OCI-LY1 (cell line): ENCODE measurements at regions not wholly inside any gene's neighbourhood (a gene's known extent, or its start where the extent isn't known, plus 50 kb on each side); places are given as distances from the start of the nearest gene placed in this dataset.

ENCODE experiments used
- H2AFZ ChIP-seq: fragments of 200-600 bp; sonication (generic), shearing (Covaris generic); 2 replicates; pipeline ENCODE4 v1.6.0; 2014; ENCODE audit warnings: antibody characterized with exemption, mild to moderate bottlenecking, low read length
- H3F3A ChIP-seq: fragments of 200-600 bp; sonication (generic), shearing (Covaris generic); 2 replicates; pipeline ENCODE4 v1.6.0; 2014; ENCODE audit warnings: mild to moderate bottlenecking, antibody characterized with exemption, low read length, moderate library complexity; ENCODE audit not compliant: insufficient read depth
- H3K27ac ChIP-seq: fragments of 200-600 bp; sonication (generic); 2 replicates; pipeline ENCODE4 v1.5.1; 2014; ENCODE audit warnings: low read length, mixed run types, mild to moderate bottlenecking, low read depth; ENCODE audit not compliant: poor library complexity, severe bottlenecking
- H3K27me3 ChIP-seq: fragments of 200-600 bp; sonication (generic); 2 replicates; pipeline ENCODE4 v1.6.0; 2014; ENCODE audit warnings: antibody characterized with exemption, mild to moderate bottlenecking, low read length, moderate library complexity; ENCODE audit not compliant: insufficient read depth
- H3K36me3 ChIP-seq: fragments of 200-600 bp; sonication (generic); 2 replicates; pipeline ENCODE4 v1.6.1; 2014; ENCODE audit warnings: mild to moderate bottlenecking, antibody characterized with exemption, low read length, moderate library complexity, mixed read lengths; ENCODE audit not compliant: insufficient read depth
- H3K4me1 ChIP-seq: fragments of 200-600 bp; sonication (generic); 2 replicates; pipeline ENCODE4 v1.5.1; 2014; ENCODE audit warnings: mild to moderate bottlenecking, low read length, moderate library complexity; ENCODE audit not compliant: insufficient read depth, severe bottlenecking
- H3K4me2 ChIP-seq: fragments of 200-600 bp; sonication (generic), shearing (Covaris generic); 2 replicates; pipeline ENCODE4 v1.6.1; 2014; ENCODE audit warnings: low read length
- H3K4me3 ChIP-seq: fragments of 200-600 bp; sonication (generic); 2 replicates; pipeline ENCODE4 v1.5.1; 2014; ENCODE audit warnings: low read length, low read depth, mild to moderate bottlenecking, mixed read lengths; ENCODE audit not compliant: poor library complexity, severe bottlenecking
- H3K79me2 ChIP-seq: fragments of 200-600 bp; shearing (Covaris generic); 2 replicates; pipeline ENCODE4 v1.6.1; 2016; ENCODE audit warnings: mixed run types, low read length, mixed read lengths; ENCODE audit not compliant: insufficient read depth
- H3K9ac ChIP-seq: fragments of 200-600 bp; sonication (generic), shearing (Covaris generic); 2 replicates; pipeline ENCODE4 v1.6.1; 2014; ENCODE audit warnings: mild to moderate bottlenecking, low read length, mixed read lengths
- H3K9me2 ChIP-seq: fragments of 200-600 bp; sonication (generic), shearing (Covaris generic); 2 replicates; pipeline ENCODE4 v1.6.1; 2014; ENCODE audit warnings: low read depth, mild to moderate bottlenecking, low read length, mixed read lengths
- H3K9me3 ChIP-seq: fragments of 200-600 bp; shearing (Covaris generic); 2 replicates; pipeline ENCODE4 v1.6.1; 2014; ENCODE audit warnings: low read length, mixed read lengths
- H4K20me1 ChIP-seq: fragments of 200-600 bp; sonication (generic), shearing (Covaris generic); 2 replicates; pipeline ENCODE4 v1.6.0; 2016; ENCODE audit warnings: mild to moderate bottlenecking, low read length; ENCODE audit not compliant: insufficient read depth
- CTCF ChIP-seq: fragments of 200-600 bp; sonication (generic), shearing (Covaris generic); IDR thresholded peaks from 2 replicates; pipeline ENCODE4 v1.5.1; 2017; ENCODE audit warnings: mild to moderate bottlenecking, antibody characterized with exemption, low read length, moderate library complexity, mixed read lengths
- EZH2 ChIP-seq: fragments of 200-600 bp; sonication (generic), shearing (Covaris generic); IDR thresholded peaks from 2 replicates; pipeline ENCODE4 v1.8.0; 2017; ENCODE audit warnings: borderline replicate concordance, mixed run types, mild to moderate bottlenecking, antibody characterized with exemption, low read length, moderate library complexity, mixed read lengths

- Histone ChIP-seq H3K27ac (no peak overlapping the region), H3F3A (no peaks in the 10 kb centered on the region), H4K20me1 (no peaks in the 10 kb centered on the region), H2AFZ (no peak overlapping the region), H3K9me2 (no peaks in the 10 kb centered on the region), H3K9ac (no peak overlapping the region), H3K9me3 (no peaks in the 10 kb centered on the region), H3K79me2 (no peaks in the 10 kb centered on the region), H3K27me3 (no peaks in the 10 kb centered on the region), H3K36me3 (no peaks in the 10 kb centered on the region), H3K4me3 (no peak overlapping the region), H3K4me2 (no peak overlapping the region), H3K4me1 (no peaks in the 10 kb centered on the region)
- TF ChIP-seq EZH2 (no peak), CTCF (no peak)
Measured at GRCh38 chr7:15832996-15833395, 146.5 kb upstream of the MEOX2 start.

GRCh38 chr7:15831606-15832005 lies 145.1 kb upstream of the MEOX2 start:
- no peak overlapping the region for H3K4me3 ChIP-seq
- H3K27me3 ChIP-seq = no peaks in the 10 kb centered on the region
- no peaks in the 10 kb centered on the region for H3K79me2 ChIP-seq
- H3K36me3 ChIP-seq = no peaks in the 10 kb centered on the region
- H4K20me1 ChIP-seq = no peaks in the 10 kb centered on the region
- H3K9me3 ChIP-seq = no peaks in the 10 kb centered on the region
- no peak overlapping the region for H2AFZ ChIP-seq
- H3F3A ChIP-seq = no peaks in the 10 kb centered on the region
- H3K4me1 ChIP-seq = no peaks in the 10 kb centered on the region
- TF ChIP-seq CTCF (no peak), EZH2 (no peak)
- H3K9me2 ChIP-seq = no peaks in the 10 kb centered on the region
- no peak overlapping the region for H3K9ac ChIP-seq
- no peak overlapping the region for H3K4me2 ChIP-seq
- no peak overlapping the region for H3K27ac ChIP-seq

GRCh38 chr7:15829691-15830090 lies 143.2 kb upstream of the MEOX2 start:
- Histone ChIP-seq H3K9ac (no peak overlapping the region), H4K20me1 (no peaks in the 10 kb centered on the region), H3K4me2 (no peak overlapping the region), H3K27me3 (no peaks in the 10 kb centered on the region), H3F3A (no peaks in the 10 kb centered on the region), H3K9me2 (no peaks in the 10 kb centered on the region), H2AFZ (no peak overlapping the region), H3K4me3 (no peak overlapping the region), H3K36me3 (no peaks in the 10 kb centered on the region), H3K4me1 (no peaks in the 10 kb centered on the region), H3K9me3 (no peaks in the 10 kb centered on the region), H3K79me2 (no peaks in the 10 kb centered on the region), H3K27ac (no peak overlapping the region)
- TF ChIP-seq CTCF (no peak), EZH2 (no peak)
